HFFc6 (cell line): ENCODE measurements at regions not wholly inside any gene's neighbourhood (a gene's known extent, or its start where the extent isn't known, plus 50 kb on each side); places are given as distances from the start of the nearest gene placed in this dataset.

Experiments used
- DNase-seq: peaks from one replicate; pipeline ENCODE4 v3.0.0-alpha.2; 2018
- H3K27ac Mint-ChIP-seq: 2 replicates; pipeline ENCODE4 v1.8.0; 2020; ENCODE audit warnings: mild to moderate bottlenecking, mixed read lengths
- H3K27me3 Mint-ChIP-seq: 2 replicates; pipeline ENCODE4 v1.8.0; 2021; ENCODE audit warnings: mild to moderate bottlenecking, moderate library complexity, mixed read lengths; ENCODE audit not compliant: insufficient read depth
- H3K36me3 Mint-ChIP-seq: 2 replicates; pipeline ENCODE4 v1.8.0; 2021; ENCODE audit warnings: low read depth, mixed read lengths
- H3K4me1 Mint-ChIP-seq: 2 replicates; pipeline ENCODE4 v1.8.0; 2020; ENCODE audit warnings: low read depth, mixed read lengths
- H3K4me3 Mint-ChIP-seq: 2 replicates; pipeline ENCODE4 v1.8.0; 2020; ENCODE audit warnings: mild to moderate bottlenecking, moderate library complexity, mixed read lengths
- H3K9me3 Mint-ChIP-seq: 2 replicates; pipeline ENCODE4 v1.8.0; 2020; ENCODE audit warnings: mild to moderate bottlenecking, mixed read lengths
- CTCF ChIP-seq: fragments of 200-600 bp; sonication (generic); IDR thresholded peaks from 2 replicates; pipeline ENCODE4 v1.5.0; 2021; ENCODE audit warnings: antibody characterized with exemption, mild to moderate bottlenecking

DNA sequence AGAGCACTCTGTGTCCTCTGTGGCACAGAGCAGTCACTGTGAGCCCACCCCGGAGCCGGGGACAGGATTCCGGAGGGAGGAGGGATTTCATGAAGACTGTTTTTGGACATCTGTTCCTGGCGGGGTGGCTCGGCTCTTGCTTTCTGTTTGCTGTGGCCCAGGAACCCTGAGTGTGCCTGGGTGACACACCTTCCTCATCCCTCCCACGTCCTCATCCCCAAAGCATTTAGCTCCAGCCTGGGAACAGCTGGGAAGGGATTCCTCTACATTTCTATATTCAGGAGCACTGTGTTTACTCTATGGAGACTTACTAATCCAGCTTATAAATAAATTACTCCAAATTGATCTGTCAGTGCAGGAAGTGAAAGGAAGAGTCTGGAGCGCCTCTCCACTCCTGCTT, 97.8 kb upstream of the UBL3 start:
- Mint-ChIP-seq H3K27ac (no peak overlapping the region), H3K27me3 (peaks cover 1% of the 10 kb centered on the region), H3K9me3 (no peaks in the 10 kb centered on the region), H3K4me3 (peak overlapping the region; percentile 48), H3K36me3 (no peaks in the 10 kb centered on the region), H3K4me1 (peaks cover 10% of the 10 kb centered on the region)
- no peak for TF ChIP-seq CTCF
- DNase-seq, result peak; percentile 21

DNA sequence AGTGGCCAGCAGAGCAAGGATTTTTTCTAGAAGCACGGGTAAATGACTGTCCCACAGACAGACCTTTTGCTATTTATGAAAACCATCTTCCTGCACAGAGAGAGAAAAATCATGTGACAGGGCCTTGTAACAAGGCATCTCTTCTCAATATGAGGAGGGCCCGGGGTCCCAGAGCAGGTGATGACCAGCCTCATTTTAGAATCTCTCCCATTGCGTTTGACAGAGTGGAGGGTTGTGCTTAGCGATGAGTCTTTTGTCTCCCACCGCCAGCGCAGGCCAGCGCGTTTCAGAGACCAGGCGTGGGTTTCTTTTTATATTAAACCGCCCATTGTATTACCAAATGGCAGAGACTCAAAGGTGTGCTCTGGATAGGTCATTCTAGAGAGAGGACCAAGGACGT, 97.4 kb upstream of the UBL3 start:
- Mint-ChIP-seq H3K27ac (no peak overlapping the region), H3K4me1 (peaks cover 10% of the 10 kb centered on the region), H3K27me3 (peaks cover 1% of the 10 kb centered on the region), H3K4me3 (no peak overlapping the region; the same call in 1 of the 2 replicates), H3K36me3 (no peaks in the 10 kb centered on the region), H3K9me3 (no peaks in the 10 kb centered on the region)
- DNase-seq, result no peak
- no peak for TF ChIP-seq CTCF

GRCh38 chr13:29946093-29946492, 95.7 kb upstream of the UBL3 start:
- no peak for DNase-seq
- H3K36me3 Mint-ChIP-seq, result no peaks in the 10 kb centered on the region

GRCh38 chr13:29943686-29944085, 93.3 kb upstream of the UBL3 start:
- H3K36me3 Mint-ChIP-seq, result no peaks in the 10 kb centered on the region
- H3K9me3 Mint-ChIP-seq, result no peaks in the 10 kb centered on the region
- peaks cover 1% of the 10 kb centered on the region for H3K27me3 Mint-ChIP-seq
- DNase-seq, result no peak
- H3K27ac Mint-ChIP-seq, result no peak overlapping the region
- no peak for TF ChIP-seq CTCF
- H3K4me3 Mint-ChIP-seq, result no peak overlapping the region
- H3K4me1 Mint-ChIP-seq, result peaks cover 8% of the 10 kb centered on the region

More at GRCh38 chr13:29946093-29946492, 95.7 kb upstream of the UBL3 start:
- Mint-ChIP-seq H3K4me3 (no peak overlapping the region), H3K27ac (no peak overlapping the region), H3K4me1 (peaks cover 10% of the 10 kb centered on the region), H3K9me3 (no peaks in the 10 kb centered on the region), H3K27me3 (peaks cover 1% of the 10 kb centered on the region)
- no peak for TF ChIP-seq CTCF

GRCh38 chr13:29943273-29943672, 92.9 kb upstream of the UBL3 start:
- Mint-ChIP-seq H3K9me3 (no peaks in the 10 kb centered on the region), H3K27ac (no peak overlapping the region), H3K4me1 (peaks cover 4% of the 10 kb centered on the region), H3K27me3 (peaks cover 1% of the 10 kb centered on the region), H3K36me3 (no peaks in the 10 kb centered on the region), H3K4me3 (no peak overlapping the region)
- DNase-seq, result no peak
- no peak for TF ChIP-seq CTCF

GRCh38 chr13:29940715-29941114, 90.3 kb upstream of the UBL3 start:
- H3K27ac Mint-ChIP-seq, result no peak overlapping the region

More at GRCh38 chr13:29940715-29941114, 90.3 kb upstream of the UBL3 start:
- Mint-ChIP-seq H3K4me1 (no peaks in the 10 kb centered on the region), H3K27me3 (no peaks in the 10 kb centered on the region; the same call in 1 of the 2 replicates), H3K36me3 (no peaks in the 10 kb centered on the region), H3K4me3 (no peak overlapping the region), H3K9me3 (no peaks in the 10 kb centered on the region)
- no peak for DNase-seq
- no peak for TF ChIP-seq CTCF
